ENCODE measurements at regions not wholly inside any gene's neighbourhood (a gene's known extent, or its start where the extent isn't known, plus 50 kb on each side); places are given as distances from the start of the nearest gene placed in this dataset.

- no peak for DNase-seq
- Histone ChIP-seq H3K36me3 (no peaks in the 10 kb centered on the region), H3K9me3 (no peaks in the 10 kb centered on the region), H3K4me3 (no peak overlapping the region), H3K4me1 (no peaks in the 10 kb centered on the region), H3K27ac (no peak overlapping the region), H3K27me3 (no peaks in the 10 kb centered on the region)
- no peak for TF ChIP-seq POLR2A (IDR thresholded peaks at IDR 0.05)
- no peak for TF ChIP-seq CTCF (IDR thresholded peaks at IDR 0.05)
- intact Hi-C loops (cut with DNase I; ENCODE audit: low total_unique reads): no loop called here
Observed at GRCh38 chr5:18802336-18802735, 1168.1 kb downstream of the TAF11L14 start.

GRCh38 chr5:18805376-18805775 lies 1171.1 kb downstream of the TAF11L14 start:
- Histone ChIP-seq H3K4me3 (no peak overlapping the region), H3K27ac (no peak overlapping the region), H3K9me3 (no peaks in the 10 kb centered on the region), H3K4me1 (no peaks in the 10 kb centered on the region), H3K36me3 (no peaks in the 10 kb centered on the region), H3K27me3 (no peaks in the 10 kb centered on the region)
- DNase-seq: no peak
- intact Hi-C loops (cut with DNase I; ENCODE audit: low total_unique reads): no loop called here
- TF ChIP-seq CTCF (IDR thresholded peaks at IDR 0.05) (no peak), POLR2A (IDR thresholded peaks at IDR 0.05) (no peak)

- Histone ChIP-seq H3K36me3 (no peaks in the 10 kb centered on the region), H3K27me3 (no peaks in the 10 kb centered on the region), H3K4me3 (no peak overlapping the region), H3K4me1 (no peaks in the 10 kb centered on the region), H3K27ac (no peak overlapping the region), H3K9me3 (no peaks in the 10 kb centered on the region)
- DNase-seq: no peak
- intact Hi-C loops (cut with DNase I; ENCODE audit: low total_unique reads): no loop called here
- TF ChIP-seq POLR2A (IDR thresholded peaks at IDR 0.05): no peak
- TF ChIP-seq CTCF (IDR thresholded peaks at IDR 0.05): no peak
Observed at GRCh38 chr5:18807256-18808149, 1173.2 kb downstream of the TAF11L14 start.

- H3K9me3 ChIP-seq: no peaks in the 10 kb centered on the region
- intact Hi-C loops (cut with DNase I; ENCODE audit: low total_unique reads): no loop called here
- no peak overlapping the region for H3K27ac ChIP-seq
- no peaks in the 10 kb centered on the region for H3K36me3 ChIP-seq
- no peaks in the 10 kb centered on the region for H3K4me1 ChIP-seq
- DNase-seq: no peak
- H3K27me3 ChIP-seq: no peaks in the 10 kb centered on the region
- no peak for TF ChIP-seq POLR2A (IDR thresholded peaks at IDR 0.05)
- no peak for TF ChIP-seq CTCF (IDR thresholded peaks at IDR 0.05)
- H3K4me3 ChIP-seq: no peak overlapping the region
Observed at GRCh38 chr5:18811661-18812060, 1176.3 kb downstream of the CDH18 start.

- intact Hi-C loops (cut with DNase I; ENCODE audit: low total_unique reads): no loop called here
- H3K27me3 ChIP-seq: no peaks in the 10 kb centered on the region
- H3K4me1 ChIP-seq: no peaks in the 10 kb centered on the region
- no peaks in the 10 kb centered on the region for H3K9me3 ChIP-seq
- no peaks in the 10 kb centered on the region for H3K36me3 ChIP-seq
- no peak for TF ChIP-seq CTCF (IDR thresholded peaks at IDR 0.05)
- no peak for TF ChIP-seq POLR2A (IDR thresholded peaks at IDR 0.05)
- DNase-seq: no peak
- H3K4me3 ChIP-seq: no peak overlapping the region
- H3K27ac ChIP-seq: no peak overlapping the region
Observed at GRCh38 chr5:18828351-18828750, 1159.6 kb downstream of the CDH18 start.

Measured in uterus (tissue), 3 donors.